ENCODE measurements at regions not wholly inside any gene's neighbourhood (a gene's known extent, or its start where the extent isn't known, plus 50 kb on each side); places are given as distances from the start of the nearest gene placed in this dataset.

DNA sequence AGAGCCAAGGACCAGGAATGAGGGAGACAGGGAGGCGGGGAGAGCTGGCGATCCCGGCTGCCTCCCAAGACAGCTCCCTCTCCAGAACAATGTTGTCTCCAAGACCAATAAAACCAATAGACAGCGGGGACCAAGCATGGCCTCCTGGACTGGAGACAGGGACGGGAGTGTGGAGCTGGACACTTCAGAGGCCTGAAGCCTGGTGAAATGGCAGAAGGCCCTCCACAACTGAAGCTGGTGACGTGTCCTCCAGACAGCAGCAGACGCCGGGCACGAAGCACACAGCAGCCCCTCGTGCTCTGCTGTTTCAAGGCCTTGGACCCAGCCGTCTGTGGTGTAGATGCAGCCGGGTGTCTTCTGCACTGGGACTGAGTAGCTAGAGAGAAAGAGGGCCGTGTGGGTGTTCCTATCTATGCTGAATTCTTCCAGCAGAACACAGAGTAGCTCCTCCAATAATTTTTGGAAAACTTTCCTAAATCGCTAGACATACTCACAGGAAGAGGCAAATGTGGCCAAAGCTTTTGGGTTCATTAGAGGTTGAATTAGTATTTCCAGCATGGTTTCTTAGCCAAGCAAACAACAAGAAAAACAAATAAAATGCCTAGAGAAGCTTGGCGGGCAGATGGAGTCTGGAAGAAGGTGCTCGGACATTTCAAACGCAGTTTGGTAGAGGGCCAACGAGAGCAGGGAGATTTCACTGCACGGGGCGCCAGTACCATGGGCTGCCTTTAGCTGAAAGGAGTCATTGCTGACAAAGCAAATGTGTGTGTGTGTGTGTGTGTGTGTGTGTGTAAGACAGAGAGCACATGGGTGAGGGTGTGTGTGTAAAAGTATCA is 570.4 kb downstream of the TCERG1L start:
- intact Hi-C loops (cut with DNase I): no loop called here
- Histone ChIP-seq H3K27me3 (replicated peaks; ENCODE audit: insufficient read depth) (no peaks in the 10 kb centered on the region), H3K27ac (no peak overlapping the region), H3K9me3 (no peaks in the 10 kb centered on the region), H3K4me1 (replicated peaks) (no peaks in the 10 kb centered on the region), H3K36me3 (no peaks in the 10 kb centered on the region), H3K4me3 (no peak overlapping the region)
- no peak for DNase-seq (ENCODE audit: low spot score)
- 51% methylated on average over 20 of the region's 20 CpGs for WGBS
- no peak for TF ChIP-seq POLR2AphosphoS5 (IDR thresholded peaks at IDR 0.05)
- TF ChIP-seq, protein P1, sequence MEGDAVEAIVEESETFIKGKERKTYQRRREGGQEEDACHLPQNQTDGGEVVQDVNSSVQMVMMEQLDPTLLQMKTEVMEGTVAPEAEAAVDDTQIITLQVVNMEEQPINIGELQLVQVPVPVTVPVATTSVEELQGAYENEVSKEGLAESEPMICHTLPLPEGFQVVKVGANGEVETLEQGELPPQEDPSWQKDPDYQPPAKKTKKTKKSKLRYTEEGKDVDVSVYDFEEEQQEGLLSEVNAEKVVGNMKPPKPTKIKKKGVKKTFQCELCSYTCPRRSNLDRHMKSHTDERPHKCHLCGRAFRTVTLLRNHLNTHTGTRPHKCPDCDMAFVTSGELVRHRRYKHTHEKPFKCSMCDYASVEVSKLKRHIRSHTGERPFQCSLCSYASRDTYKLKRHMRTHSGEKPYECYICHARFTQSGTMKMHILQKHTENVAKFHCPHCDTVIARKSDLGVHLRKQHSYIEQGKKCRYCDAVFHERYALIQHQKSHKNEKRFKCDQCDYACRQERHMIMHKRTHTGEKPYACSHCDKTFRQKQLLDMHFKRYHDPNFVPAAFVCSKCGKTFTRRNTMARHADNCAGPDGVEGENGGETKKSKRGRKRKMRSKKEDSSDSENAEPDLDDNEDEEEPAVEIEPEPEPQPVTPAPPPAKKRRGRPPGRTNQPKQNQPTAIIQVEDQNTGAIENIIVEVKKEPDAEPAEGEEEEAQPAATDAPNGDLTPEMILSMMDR (IDR thresholded peaks at IDR 0.05): no peak
- TF ChIP-seq POLR2A (IDR thresholded peaks at IDR 0.05): no peak

DNA sequence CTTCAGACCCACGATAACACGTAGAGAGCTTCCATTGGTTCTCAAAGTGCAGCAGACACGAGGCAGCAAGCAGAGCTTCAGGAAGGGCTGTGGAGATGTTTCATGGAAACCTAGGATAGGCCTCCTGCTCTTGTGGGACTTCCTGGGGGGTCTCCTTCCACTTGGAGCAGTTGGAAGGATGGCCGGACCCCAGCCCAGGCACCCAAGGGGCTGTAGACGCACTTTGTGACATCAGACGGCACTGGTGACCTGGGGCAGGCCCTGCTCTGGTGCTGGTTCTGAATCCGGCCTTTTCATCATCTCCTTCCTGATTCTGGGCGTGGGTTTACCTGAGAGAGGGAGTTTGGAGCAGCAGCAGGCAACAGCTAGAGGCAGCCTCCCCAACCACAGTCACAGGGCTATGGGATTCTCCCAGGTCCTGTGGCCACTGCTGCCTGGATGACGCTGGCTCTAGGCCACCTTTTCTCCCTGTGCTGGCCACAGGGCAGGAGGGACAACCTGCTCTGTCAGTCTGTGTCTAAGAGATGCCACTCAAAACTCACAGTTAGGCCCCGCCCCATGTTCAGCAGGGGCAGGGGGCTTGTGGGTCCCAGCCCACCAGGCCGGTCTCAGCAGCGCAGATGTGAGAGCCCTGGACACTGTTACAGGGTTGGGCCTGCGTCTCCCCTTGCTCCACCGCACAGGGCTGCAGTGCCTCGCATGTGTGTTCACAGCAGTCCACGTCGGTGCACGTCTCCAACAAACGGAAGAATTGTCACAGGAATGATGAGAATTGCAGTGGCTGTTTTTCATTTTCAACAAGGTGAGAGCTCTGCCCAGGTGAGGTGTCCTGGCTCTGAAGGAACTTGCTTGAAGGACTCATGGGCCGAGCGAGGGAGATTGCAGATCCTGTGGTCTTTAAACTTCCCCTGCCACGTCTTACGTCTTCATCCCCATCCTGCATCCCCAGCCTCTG is 569.3 kb downstream of the TCERG1L start:
- no peak for DNase-seq (ENCODE audit: low spot score)
- no peak for TF ChIP-seq POLR2A (IDR thresholded peaks at IDR 0.05)
- no peak for TF ChIP-seq POLR2AphosphoS5 (IDR thresholded peaks at IDR 0.05)
- TF ChIP-seq, protein P1 (IDR thresholded peaks at IDR 0.05): no peak
- H3K4me1 ChIP-seq (replicated peaks): no peaks in the 10 kb centered on the region
- no peaks in the 10 kb centered on the region for H3K27me3 ChIP-seq (replicated peaks; ENCODE audit: insufficient read depth)
- no peaks in the 10 kb centered on the region for H3K9me3 ChIP-seq
- no peak overlapping the region for H3K27ac ChIP-seq
- H3K4me3 ChIP-seq: no peak overlapping the region
- no peaks in the 10 kb centered on the region for H3K36me3 ChIP-seq
- intact Hi-C loops (cut with DNase I): no loop called here
- 82% methylated on average over 23 of the region's 23 CpGs for WGBS

DNA sequence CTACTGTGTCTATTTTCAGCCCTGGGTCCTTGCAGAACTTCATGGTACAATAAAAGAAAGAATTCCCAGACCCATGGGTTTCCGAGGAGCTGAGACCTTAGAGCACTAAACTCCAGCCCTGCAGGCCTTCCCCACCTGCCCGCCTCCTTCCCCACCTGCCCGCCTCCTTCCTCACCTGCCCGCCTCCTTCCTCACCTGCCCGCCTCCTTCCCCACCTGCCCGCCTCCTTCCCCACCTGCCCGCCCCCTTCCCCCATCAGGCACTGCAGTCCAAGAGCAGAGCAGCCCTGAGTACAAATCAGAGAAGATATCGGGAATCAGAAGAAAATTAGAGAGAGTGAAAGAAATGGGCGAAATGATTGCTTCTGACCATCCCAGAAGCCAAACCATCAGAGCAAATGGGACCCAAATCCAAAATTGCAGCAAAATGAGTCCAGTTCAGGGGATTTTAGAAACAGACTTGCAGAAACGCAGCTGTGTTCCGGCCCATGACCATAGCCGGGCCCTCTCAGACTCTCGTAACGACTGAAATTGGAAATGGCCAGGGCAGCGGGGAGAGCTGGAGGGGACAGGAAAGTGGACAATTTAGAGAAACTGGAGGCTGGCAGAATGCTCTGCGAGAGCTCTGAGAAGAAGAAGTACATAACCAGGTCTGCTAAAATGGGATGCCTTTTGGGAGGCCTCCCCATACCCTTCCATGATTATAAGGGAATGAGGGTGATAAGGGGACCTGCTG is 568.4 kb downstream of the TCERG1L start:
- H3K36me3 ChIP-seq: no peaks in the 10 kb centered on the region
- H3K27me3 ChIP-seq (replicated peaks; ENCODE audit: insufficient read depth): no peaks in the 10 kb centered on the region
- TF ChIP-seq POLR2A (IDR thresholded peaks at IDR 0.05) (no peak), POLR2AphosphoS5 (IDR thresholded peaks at IDR 0.05) (no peak)
- TF ChIP-seq, protein P1 (IDR thresholded peaks at IDR 0.05): no peak
- no peak for DNase-seq (ENCODE audit: low spot score)
- no peak overlapping the region for H3K27ac ChIP-seq
- intact Hi-C loops (cut with DNase I): no loop called here
- no peaks in the 10 kb centered on the region for H3K9me3 ChIP-seq
- H3K4me1 ChIP-seq (replicated peaks): no peaks in the 10 kb centered on the region
- 81% methylated on average over 16 of the region's 16 CpGs for WGBS
- H3K4me3 ChIP-seq: no peak overlapping the region

DNA sequence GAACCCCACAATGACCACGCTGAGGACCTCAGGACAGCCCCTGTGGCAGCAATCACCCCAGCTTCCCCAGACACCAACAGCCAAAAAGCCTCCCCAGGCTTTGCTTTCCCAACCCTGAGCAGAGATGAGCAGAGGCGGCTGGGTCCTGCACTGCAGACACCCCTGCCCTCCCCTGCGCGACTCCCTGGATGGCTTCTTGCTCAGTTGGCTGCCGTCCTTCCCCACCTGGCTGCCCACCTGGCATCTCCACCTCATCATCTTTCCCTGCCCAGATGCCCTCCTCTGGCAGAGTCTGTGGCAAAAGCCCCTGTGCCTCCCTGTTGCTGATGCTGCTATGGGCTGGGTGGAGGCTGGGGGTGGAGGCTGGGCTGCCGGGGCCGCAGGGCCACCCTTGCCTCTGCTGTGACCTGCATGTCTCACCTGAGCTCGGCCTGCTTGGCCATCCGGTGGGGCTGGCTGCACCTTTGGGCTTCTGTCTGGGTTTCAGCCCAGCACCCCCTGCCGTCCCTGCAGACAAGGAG is 567.7 kb downstream of the TCERG1L start:
- Histone ChIP-seq H3K27me3 (replicated peaks; ENCODE audit: insufficient read depth) (no peaks in the 10 kb centered on the region), H3K9me3 (no peaks in the 10 kb centered on the region), H3K36me3 (no peaks in the 10 kb centered on the region), H3K4me1 (replicated peaks) (no peaks in the 10 kb centered on the region), H3K27ac (no peak overlapping the region), H3K4me3 (no peak overlapping the region)
- 88% methylated on average over 10 of the region's 10 CpGs for WGBS
- intact Hi-C loops (cut with DNase I): no loop called here
- TF ChIP-seq, protein P1 (IDR thresholded peaks at IDR 0.05): no peak
- TF ChIP-seq POLR2AphosphoS5 (IDR thresholded peaks at IDR 0.05) (no peak), POLR2A (IDR thresholded peaks at IDR 0.05) (no peak)
- DNase-seq (ENCODE audit: low spot score): no peak
